ENCODE measurements at regions not wholly inside any gene's neighbourhood (a gene's known extent, or its start where the extent isn't known, plus 50 kb on each side); places are given as distances from the start of the nearest gene placed in this dataset.

DNA sequence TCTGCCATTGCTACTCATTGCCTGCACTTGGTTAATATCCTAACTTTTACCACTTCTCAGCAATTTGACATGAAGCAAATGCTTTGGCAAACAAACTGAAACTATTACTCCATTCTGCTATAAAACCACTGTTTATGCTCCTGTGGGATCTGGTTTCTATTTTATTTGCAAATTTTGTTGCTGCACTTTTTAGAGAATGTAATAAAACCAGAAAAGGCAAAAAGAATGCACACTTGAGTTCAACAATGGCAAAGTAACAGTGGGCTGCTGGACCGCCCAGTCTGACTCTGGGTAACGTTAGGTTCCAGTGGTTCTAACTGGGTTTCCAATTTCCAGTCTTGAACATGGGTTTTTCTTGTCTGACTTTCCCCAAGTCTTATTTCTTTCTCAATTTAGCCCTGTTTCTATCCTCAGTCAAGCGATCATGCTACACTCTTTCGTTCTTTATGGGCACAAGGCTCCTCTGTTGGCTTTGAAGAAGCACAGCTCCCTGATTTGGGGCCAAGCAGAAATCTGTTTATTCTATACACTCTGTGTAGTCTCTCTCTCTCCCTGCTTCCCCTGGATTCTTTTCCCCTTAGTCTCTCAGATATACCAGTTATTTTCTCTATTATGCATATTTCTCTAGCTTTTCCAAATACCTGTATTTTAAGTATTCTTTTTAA lies 129.2 kb upstream of the FAM3C start:
- no peak for DNase-seq (ENCODE audit: low read depth in 2 of 2)

DNA sequence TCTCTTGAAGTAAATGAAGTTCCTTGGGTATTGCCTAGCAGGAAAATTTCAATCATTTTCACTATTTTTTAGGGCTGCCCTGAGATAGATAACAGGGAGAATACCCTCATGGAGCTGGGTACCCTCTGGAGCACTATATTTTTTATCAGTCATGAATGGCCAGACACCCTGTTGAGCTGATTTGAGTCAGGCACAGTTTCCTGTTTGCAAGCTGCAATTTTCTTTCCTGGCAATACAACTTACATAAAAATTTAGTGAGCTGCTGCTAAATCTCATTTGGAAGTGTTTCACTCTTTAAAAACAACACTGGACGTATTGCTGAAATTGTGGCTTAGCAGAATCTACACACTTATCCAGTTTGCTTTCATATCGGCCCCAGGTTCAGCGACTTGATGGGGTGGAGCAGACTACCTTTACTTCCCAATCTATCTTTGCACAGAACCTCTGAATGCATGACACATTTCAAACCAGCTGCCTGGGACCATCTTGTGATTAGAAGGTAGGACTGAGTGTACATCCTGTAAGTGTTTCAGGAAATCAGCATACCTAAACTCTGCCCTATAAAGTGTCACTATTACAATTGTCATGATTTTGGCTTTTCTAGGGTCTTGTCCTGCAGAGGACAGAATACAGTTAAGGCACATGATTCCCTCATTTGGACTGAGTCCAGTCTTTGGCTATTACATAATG lies 125.7 kb upstream of the FAM3C start:
- DNase-seq (ENCODE audit: low read depth in 2 of 2): peak in 1 of 2 donors; percentile 43

DNA sequence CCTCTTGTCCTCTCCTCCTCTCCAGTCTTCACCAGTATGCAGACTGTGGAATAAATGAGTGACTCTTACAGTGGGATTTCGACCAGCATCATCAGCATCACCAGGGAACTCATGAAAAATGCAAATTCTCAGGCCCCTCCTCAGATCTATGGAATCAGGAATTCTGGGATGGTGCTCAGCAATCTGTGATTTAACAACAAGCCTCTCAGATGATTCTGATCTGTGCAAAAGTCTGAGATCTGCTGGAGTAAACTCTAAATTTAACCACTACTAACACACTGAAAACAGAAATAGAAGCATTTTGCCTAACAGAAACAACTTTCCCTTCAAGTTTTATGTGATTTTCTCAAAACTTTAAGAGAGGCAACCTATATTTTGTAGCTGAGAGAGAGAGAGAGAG lies 124.8 kb upstream of the FAM3C start:
- DNase-seq (ENCODE audit: low read depth in 2 of 2): no peak

DNA sequence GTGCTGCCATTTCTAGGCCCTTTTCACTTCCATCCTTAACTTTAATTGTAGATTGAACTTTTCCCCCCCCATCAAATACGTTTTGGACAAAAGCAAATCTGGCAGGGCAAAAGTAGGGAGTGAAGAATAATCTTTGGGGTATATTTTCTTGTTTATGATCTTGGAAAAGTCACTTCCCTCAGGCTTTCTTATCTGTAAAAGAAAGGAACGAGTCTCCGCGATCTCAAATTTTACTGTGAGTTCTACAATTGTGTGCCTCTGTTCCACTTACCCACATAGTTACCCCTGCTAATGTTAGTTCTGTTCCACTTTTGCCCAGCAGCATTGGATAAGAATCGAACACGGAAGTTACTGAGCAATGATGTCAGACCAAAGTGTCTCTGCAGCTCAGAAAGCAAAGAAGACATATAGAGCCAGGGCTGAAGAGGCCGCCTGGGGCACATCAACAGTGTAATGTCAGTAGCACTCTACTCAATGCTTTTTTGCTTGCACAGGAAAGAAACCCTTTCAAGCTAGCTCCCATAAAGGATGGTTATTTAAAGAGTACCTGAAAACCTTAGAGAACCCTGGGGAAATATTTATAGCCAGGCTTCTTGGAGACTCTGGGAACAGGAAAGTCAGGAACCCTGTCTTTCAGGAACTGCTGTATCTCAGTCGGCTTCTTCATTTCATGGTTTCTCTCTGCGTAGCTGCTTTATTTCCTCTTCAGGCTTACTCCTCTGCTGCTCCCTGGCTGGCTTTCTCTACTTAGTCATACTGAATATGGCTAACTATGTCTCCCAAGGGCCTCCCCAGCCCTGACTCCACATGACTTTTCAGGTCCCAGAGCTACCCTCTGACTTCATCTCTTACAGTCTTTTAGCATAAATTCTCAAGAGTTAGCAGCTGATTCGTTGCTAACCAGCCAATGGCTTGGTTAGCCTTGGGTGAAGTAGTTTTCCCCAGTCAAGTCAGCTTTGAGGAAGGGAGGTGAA lies 123.7 kb upstream of the FAM3C start:
- DNase-seq (ENCODE audit: low read depth in 2 of 2): no peak

DNA sequence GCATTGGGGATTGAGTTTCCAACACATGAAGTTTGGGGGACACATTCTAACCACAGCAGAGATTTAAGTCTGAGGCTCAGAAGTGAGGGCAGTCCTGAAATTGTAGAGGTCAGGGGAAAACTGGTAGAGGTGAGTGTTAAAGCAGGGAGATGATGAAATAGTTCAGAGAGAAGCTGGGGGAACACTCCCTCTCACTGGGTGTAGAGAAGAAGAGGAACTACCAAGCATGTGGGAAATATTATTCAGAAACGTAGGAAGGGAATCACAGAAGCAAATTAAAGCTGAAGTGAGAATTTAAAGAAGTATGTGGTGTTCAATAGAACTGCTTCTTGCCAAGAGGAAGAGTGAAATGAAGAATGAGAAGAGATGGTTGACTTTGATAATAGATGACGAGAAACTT lies 121.5 kb upstream of the FAM3C start:
- no peak for DNase-seq (ENCODE audit: low read depth in 2 of 2)

DNA sequence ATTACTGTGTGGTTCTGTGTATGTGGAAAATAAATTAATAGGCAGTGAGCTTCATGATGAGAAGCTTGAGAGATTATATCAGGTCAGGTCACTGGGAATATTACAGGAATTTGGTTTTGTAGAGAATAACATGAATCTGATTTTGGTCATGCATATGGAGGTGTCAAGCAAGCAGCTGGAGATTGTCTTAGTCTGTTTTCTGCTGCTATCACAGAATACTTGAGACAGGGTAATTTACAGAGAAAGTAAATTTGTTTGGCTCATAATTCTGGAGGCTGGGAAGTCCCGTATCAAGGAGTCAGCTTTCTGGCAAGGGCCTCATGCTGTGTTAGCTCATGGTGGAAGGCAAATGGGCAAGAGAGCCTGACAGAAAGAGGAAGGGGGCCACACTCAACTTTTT lies 120.7 kb upstream of the FAM3C start:
- DNase-seq (ENCODE audit: low read depth in 2 of 2): no peak

DNA sequence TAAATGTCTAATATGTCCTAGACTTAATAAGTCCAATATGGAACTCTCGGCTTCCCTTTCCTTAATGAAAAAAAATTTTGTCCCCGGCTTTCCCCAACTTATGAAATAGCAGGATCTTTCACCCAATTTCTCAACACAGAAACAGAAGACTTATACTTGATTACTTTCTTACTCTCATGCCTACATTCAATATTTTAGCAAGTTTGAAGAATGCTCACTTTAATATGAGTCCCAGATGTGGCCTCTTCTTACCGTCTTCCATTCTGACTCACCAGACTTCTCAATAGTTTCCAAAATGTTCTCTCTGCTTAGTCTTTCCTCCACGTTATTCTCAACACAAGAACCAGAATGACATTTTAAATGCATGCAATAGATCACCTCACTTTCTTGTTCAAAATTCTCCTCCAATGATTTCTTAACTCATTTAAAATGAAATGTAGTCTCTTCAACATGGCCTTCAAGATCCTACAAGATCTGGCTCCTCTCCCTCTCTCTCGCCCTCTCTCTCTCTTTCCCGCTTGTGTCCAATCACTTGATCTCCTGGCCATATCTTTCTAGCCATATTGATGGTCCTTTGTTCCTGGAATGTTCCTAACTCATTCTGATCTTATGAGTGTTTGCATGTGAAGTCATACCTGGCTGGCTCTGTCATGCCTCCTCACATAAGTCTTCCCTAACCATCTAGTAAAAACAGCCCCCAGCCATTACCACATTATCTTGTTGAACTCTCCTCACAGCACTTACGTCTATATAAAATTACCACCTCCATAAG lies 119.7 kb upstream of the FAM3C start:
- DNase-seq (ENCODE audit: low read depth in 2 of 2): no peak

DNA sequence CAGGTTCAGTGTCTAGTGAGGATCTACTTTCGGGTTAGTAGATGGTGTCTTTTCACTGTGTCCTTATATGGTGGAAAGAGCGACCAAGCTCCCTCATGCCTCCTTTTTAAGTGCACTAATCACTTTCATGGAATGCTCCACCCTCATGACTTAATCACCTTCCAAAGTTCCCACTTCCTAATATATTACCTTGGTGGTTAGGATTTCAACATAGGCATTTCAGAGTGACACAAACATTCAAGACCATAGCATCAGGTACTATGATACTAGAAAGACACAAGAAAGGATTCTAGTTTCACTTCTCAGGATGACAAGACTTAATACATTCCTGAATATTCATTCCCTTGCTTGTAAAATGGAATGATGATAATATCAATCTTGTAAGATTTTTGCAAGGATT lies 119.1 kb upstream of the FAM3C start:
- DNase-seq (ENCODE audit: low read depth in 2 of 2): no peak

DNA sequence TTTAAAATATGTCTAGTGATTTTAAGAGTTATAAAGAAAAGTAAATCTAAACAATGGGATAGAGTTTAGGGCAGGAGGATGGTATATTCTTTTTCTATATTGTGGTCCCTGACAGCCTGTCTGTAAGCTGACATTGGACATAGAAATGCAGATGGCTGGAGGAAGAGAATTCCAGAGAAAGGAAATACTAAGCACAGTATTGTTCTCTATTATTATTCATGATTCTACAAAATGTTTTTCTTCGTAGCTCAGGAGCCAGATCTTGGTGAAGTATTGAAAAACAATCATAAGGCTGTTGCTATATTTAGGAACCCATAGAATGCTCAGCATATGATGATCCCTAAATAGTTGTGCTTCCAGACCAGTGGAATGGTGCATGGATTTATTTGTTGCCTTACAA lies 117.0 kb upstream of the FAM3C start:
- peak in 1 of 2 donors; percentile 57 for DNase-seq (ENCODE audit: low read depth in 2 of 2)

DNA sequence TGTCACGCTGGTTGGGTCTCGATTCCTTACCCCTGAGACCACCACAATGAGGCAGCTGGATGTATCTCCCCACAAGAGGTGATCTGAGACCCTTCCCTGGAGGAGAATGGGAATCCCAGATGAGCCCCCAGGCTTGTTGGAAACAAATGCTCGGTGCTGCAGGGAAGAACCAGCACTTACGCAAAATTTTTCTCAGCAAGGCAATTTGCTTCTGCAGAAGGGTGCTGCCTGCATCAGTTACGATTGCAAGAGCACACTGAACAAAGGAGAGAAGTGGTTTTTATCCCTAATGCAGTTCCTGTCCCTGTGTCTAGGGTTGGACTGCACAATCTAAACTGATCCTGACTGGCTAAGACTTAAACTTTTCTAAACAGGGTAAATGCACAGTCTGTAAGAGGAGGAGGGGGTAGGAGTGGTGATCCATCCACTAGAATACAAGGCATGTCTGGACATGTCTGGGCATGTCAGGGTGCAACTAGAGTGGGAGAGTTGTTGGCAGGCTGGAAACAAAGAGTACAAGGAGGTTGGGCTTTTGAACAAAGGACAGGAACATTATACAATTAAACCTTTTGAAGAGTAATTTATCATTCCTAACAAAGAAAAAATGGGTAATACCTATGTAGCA lies 114.9 kb upstream of the FAM3C start:
- DNase-seq (ENCODE audit: low read depth in 2 of 2): no peak

DNA sequence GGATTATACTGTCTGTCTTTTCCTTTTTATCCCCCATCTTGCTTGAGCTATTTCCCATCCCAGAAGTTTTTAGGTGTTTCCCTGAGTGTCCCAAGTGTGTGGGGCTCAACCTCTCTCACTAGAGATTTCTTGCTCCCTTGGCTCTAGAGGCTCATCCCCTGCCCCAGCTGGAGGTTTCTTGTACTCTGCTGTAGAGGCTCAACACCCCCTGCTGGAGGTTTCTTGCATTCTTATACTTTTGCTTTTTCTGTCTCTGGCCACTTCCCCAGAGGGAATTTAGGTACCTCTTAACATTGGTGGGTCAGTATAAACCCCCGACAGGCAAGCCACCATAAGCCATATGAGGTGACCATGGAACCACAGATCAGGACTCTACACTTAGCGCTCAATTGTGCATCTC lies 114.2 kb upstream of the FAM3C start:
- DNase-seq (ENCODE audit: low read depth in 2 of 2): no peak

DNA sequence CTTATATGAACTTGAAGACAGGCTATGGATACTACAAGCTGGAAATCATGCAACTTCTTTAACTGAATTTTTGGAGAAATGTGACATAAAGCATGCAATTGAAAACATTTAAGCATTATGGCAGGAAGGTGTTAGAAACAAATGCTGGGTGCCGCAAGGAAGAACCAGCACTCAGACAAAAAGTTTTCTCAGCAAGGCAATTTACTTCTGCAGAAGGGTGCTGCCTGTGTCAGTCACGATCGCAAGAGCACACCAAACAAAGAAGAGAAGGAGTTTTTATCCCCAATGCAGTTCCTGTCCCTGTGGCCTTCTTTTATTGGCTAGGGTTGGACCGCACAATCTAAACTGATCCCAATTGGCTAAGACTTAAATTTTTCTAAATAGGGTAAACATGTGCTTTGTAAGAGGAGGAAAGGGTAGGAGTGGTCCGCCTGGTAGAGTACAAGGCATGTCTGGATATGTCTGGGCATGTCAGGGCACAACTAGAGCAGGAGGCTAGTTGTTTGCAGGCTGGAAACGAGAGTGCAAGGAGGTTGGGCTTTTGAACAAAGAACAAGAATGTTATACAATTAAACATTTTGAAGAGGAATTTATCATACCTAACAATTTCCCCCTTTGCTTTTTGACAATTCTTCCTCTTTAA lies 109.6 kb upstream of the FAM3C start:
- DNase-seq (ENCODE audit: low read depth in 2 of 2): no peak

DNA sequence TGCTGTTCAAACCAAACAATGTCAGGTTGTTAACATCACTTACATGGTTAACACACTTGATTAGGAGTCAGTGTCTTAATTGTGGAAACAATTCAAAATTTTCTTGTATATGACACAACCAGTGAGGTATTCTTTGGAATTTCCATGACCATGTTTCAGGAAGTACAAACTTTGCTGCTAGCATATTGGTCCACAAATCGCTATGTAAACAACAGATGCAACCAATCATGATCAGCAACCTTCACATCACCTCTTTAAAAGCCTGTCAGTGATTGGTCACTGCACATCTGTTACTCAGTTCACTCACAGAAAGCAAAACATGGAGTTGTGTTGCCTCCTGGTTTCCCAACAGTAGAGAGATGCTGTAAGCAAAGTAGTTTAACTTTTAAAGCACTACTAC lies 108.9 kb upstream of the FAM3C start:
- peak in 1 of 2 donors; percentile 16 for DNase-seq (ENCODE audit: low read depth in 2 of 2)

DNA sequence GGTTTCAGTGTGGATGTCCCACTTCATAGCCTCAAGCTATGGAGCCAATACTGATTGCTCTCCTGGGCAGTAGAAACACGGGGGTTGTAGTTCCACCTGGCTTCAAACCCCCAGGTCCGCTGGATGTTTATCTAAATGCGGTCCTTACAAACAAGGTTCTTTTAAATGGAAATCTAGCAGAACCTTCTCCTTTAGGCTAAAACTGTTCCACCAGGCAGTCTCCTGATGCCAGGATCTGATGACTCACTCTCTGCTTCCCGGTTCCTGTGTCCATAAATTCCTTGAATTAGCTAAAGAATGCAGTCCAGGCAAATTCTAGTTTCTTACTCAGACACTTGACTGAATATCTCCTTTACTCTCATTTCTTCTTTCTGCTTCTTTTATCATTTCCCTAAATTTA lies 108.4 kb upstream of the FAM3C start:
- DNase-seq (ENCODE audit: low read depth in 2 of 2): peak in 1 of 2 donors; percentile 85

DNA sequence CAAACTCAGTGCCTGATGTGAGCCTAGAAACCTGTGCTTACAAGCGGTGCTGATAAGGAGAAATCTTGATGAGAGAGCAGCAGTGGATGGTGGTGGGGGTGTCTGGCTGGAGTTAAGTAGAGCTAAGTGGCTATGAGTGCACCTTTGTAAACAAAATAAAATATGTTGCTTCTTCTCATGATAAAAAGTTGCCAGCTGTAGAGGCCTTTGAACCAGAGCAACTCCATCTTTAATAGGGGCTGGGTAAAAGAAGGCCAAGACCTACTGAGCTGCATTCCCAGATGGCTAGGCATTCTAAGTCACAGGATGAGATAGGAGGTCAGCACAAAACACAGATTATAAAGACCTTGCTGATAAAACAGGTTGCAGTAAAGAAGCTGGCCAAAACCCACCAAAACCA lies 107.6 kb upstream of the FAM3C start:
- DNase-seq (ENCODE audit: low read depth in 2 of 2): no peak

DNA sequence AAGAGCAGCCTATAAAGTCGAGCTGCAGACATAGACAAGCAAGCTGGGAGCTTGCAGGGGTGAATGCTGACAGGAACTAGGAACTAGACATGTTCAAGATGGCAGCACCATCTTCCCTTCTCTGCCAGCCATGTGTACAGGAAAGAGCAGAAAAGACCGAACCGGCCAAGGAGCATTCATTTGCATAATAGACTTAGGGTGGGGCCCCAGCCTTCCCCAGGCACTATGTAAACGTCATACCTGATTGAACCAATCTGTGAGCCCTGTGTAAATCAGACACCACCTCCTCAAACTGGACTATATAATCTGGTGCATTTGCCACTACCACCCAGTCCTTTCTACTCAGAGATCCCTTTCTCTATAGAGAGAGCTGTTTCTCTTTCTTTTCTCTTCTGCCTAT lies 106.9 kb upstream of the FAM3C start:
- DNase-seq (ENCODE audit: low read depth in 2 of 2): no peak

DNA sequence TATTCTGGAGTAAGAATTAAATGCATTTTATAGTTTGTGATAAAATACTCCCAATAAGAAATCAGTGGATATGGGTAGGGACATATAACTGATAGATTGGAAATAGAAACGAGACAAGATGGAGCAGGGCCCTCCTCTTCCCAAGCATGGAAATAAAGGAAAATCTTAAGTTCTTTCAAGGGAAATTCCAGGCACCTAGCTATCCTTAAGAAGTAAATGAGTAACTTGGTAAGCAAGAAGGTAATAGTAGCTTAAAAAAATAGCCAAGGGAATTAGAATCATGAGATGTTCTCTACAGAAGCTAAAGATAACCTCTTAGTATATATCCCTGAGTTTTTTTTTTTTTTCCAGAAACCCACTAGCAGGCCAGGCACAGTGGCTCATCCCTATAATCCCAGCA lies 105.5 kb upstream of the FAM3C start:
- no peak for DNase-seq (ENCODE audit: low read depth in 2 of 2)

DNA sequence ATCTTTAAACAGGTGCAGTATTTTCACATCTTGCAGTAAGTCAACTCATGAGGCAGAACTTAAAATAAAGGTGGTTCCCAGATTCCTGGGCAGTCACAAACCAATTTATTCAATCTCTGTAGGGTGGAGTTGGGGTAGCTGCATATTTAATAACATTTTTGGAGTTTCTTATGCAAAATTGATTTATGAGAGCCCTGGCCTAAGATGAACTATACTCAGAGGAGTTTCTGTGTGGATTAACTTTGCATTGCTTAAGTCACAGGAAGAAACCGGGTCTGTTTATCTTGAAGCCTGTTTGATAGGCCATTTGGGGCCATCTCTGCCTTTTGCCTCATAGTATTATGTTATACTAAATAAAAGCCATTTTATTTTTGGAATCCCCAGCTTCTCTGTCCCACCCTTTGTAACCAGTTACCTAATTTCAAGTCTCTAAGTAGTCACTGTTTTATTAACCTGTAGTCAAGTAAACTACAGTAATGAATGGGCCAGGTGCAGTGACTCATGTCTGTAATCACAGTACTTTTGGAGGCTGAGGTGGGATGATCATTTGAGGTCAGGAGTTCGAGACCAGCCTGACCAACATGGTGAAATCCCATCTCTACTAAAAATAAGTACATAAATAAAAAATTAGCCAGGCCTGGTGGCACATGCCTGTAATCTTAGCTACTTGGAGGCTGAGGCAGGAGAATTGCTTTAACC lies 104.4 kb upstream of the FAM3C start:
- DNase-seq (ENCODE audit: low read depth in 2 of 2): no peak

DNA sequence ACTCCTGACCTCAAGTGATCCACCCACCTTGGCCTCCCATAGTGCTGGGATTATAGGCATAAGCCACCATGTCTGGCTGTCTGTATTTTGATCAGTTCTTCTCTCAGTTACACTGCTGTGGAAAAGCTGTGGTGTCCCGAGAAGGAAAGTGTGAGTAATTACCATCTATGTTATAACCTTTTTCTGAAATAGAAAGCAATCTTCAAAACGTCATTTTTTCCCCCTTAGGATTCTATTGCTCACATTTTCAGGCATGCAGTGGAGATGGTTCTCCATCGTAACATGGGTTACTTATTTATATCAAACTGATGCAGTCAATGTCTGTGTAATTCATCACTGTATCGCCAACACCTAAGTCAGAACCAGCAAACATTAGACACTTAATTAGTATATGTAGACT lies 103.5 kb upstream of the FAM3C start:
- no peak for DNase-seq (ENCODE audit: low read depth in 2 of 2)

DNA sequence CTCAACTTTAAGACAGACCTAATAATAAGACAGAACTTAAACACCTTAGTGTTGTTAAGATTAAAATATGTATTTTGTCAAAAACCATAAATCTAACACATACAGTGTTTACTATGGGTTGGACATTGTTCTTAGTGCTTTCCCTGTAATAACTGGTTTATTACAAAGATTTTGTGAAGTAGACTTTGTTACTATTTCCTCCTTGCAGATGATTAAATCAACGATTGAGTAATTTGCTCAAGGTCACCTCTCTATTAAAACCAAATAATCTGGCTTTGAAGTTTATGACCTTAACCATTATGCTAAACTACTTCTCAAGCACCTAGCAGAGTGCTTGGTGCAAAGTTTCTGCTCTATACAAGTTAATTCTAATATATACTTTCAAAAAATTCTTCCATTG lies 102.7 kb upstream of the FAM3C start:
- no peak for DNase-seq (ENCODE audit: low read depth in 2 of 2)

Measured in dermis microvascular lymphatic vessel endothelial cell (primary cell).